Caco-2 (cell line): ENCODE measurements at regions not wholly inside any gene's neighbourhood (a gene's known extent, or its start where the extent isn't known, plus 50 kb on each side); places are given as distances from the start of the nearest gene placed in this dataset.

Experiments used
- BruUV-seq: library from RNA; stranded (reverse); fragments of 400-500 nt; replicated peaks from 2 replicates; lab custom pipeline; 2021; lab: Mats Ljungman, UMichigan
- CTCF ChIA-PET: fragments of 300-600 bp; sonication (Branson Sonifier 250); formaldehyde crosslinking; loops from one replicate; lab custom pipeline; 2022; ENCODE audit warnings: antibody characterized with exemption; lab: Charles Lee
- POLR2A ChIA-PET: fragments of 300-600 bp; sonication (Branson Sonifier 250); formaldehyde crosslinking; loops from one replicate; lab custom pipeline; 2022; ENCODE audit warnings: antibody characterized with exemption; lab: Charles Lee
- DNase-seq, 2 experiments: peaks; one replicate each; pipeline versions ENCODE4 v3.0.0 to v3.0.0-alpha.2; 2020 to 2022
- H3K27me3 ChIP-seq: replicated peaks from 2 replicates; pipeline ENCODE4 v1.6.0; 2011; ENCODE audit warnings: low read length; ENCODE audit not compliant: control insufficient read depth, insufficient read depth
- H3K36me3 ChIP-seq: 2 replicates; pipeline ENCODE4 v1.5.1; 2011; ENCODE audit warnings: low read length; ENCODE audit not compliant: control insufficient read depth, insufficient read depth
- H3K4me1 ChIP-seq: fragments of 250-450 bp; sonication (Bioruptor Pico); 2 replicates; pipeline ENCODE4 v1.5.1; 2020; ENCODE audit warnings: mild to moderate bottlenecking
- H3K4me3 ChIP-seq: 2 replicates; pipeline ENCODE4 v1.5.1; 2011; ENCODE audit warnings: low read depth, mild to moderate bottlenecking, control low read depth, low read length
- H3K9me3 ChIP-seq: fragments of 250-450 bp; sonication (Bioruptor Pico); 2 replicates; pipeline ENCODE4 v1.5.1; 2020; ENCODE audit warnings: mild to moderate bottlenecking, moderate library complexity
- H3K27ac Mint-ChIP-seq: one replicate; pipeline ENCODE4 v1.8.0; 2022; ENCODE audit warnings: mixed read lengths; ENCODE audit not compliant: unreplicated experiment
- H3K27me3 Mint-ChIP-seq: one replicate; pipeline ENCODE4 v1.8.0; 2022; ENCODE audit warnings: mixed read lengths; ENCODE audit not compliant: insufficient read depth, unreplicated experiment
- H3K36me3 Mint-ChIP-seq: one replicate; pipeline ENCODE4 v1.8.0; 2022; ENCODE audit warnings: mild to moderate bottlenecking, mixed read lengths; ENCODE audit not compliant: insufficient read depth, unreplicated experiment
- H3K4me1 Mint-ChIP-seq: one replicate; pipeline ENCODE4 v1.8.0; 2022; ENCODE audit warnings: low read depth, mixed read lengths; ENCODE audit not compliant: unreplicated experiment
- H3K4me3 Mint-ChIP-seq: one replicate; pipeline ENCODE4 v1.8.0; 2022; ENCODE audit warnings: mild to moderate bottlenecking, moderate library complexity, mixed read lengths; ENCODE audit not compliant: unreplicated experiment
- H3K9me3 Mint-ChIP-seq: one replicate; pipeline ENCODE4 v1.8.0; 2022; ENCODE audit warnings: mixed read lengths; ENCODE audit not compliant: unreplicated experiment
- CTCF ChIP-seq, 2 experiments: fragments of 200-600 bp in 1 of 2; IDR thresholded peaks; 1 replicate in 1 of 2; 2 replicates in 1 of 2; pipeline versions ENCODE4 v1.5.1 to v1.8.0; 2011 to 2022; ENCODE audit warnings: antibody characterized with exemption in 1 of 2, control low read depth in 1 of 2, inconsistent platforms in 1 of 2, low read depth in 1 of 2, low read length in 1 of 2, mild to moderate bottlenecking in 1 of 2, moderate library complexity in 1 of 2; ENCODE audit not compliant: insufficient read depth in 1 of 2, severe bottlenecking in 1 of 2, unreplicated experiment in 1 of 2
- intact Hi-C: fragments of 100-400 bp; cut with micrococcal nuclease; formaldehyde crosslinking; loops from one replicate; pipeline ENCODE4 v1.10.0; 2022; ENCODE audit not compliant: unreplicated experiment

GRCh38 chr10:94097656-94098055, 103.9 kb downstream of the PLCE1 start:
- BruUV-seq: no TSS peak
- no peak for TF ChIP-seq CTCF (IDR thresholded peaks at IDR 0.05; ENCODE audit: insufficient read depth in 1 of 2, low read depth in 1 of 2, low read length in 1 of 2, severe bottlenecking in 1 of 2, unreplicated experiment in 1 of 2)

GRCh38 chr10:94098896-94099295, 105.2 kb downstream of the PLCE1 start:
- Mint-ChIP-seq H3K27me3 (no peaks in the 10 kb centered on the region), H3K4me1 (no peaks in the 10 kb centered on the region), H3K9me3 (no peaks in the 10 kb centered on the region), H3K4me3 (no peak overlapping the region), H3K36me3 (no peaks in the 10 kb centered on the region), H3K27ac (no peak overlapping the region)
- no TSS peak for BruUV-seq
- Histone ChIP-seq H3K36me3 (no peaks in the 10 kb centered on the region), H3K27me3 (no peaks in the 10 kb centered on the region), H3K4me3 (no peak overlapping the region), H3K4me1 (no peaks in the 10 kb centered on the region), H3K9me3 (no peaks in the 10 kb centered on the region)
- DNase-seq: no peak
- TF ChIP-seq CTCF (IDR thresholded peaks at IDR 0.05; ENCODE audit: insufficient read depth in 1 of 2, low read depth in 1 of 2, low read length in 1 of 2, severe bottlenecking in 1 of 2, unreplicated experiment in 1 of 2): no peak
- CTCF ChIA-PET: no interaction called here
- intact Hi-C loops: no loop called here
- POLR2A ChIA-PET: no interaction called here

More at GRCh38 chr10:94097656-94098055, 103.9 kb downstream of the PLCE1 start:
- DNase-seq: no peak
- intact Hi-C loops: no loop called here
- ChIA-PET POLR2A (no interaction called here), CTCF (no interaction called here)
- Mint-ChIP-seq H3K9me3 (no peaks in the 10 kb centered on the region), H3K27ac (no peak overlapping the region), H3K4me1 (no peaks in the 10 kb centered on the region), H3K36me3 (no peaks in the 10 kb centered on the region), H3K27me3 (no peaks in the 10 kb centered on the region), H3K4me3 (no peak overlapping the region)
- H3K36me3 ChIP-seq: no peaks in the 10 kb centered on the region
- H3K27me3 ChIP-seq: no peaks in the 10 kb centered on the region
- H3K4me1 ChIP-seq: no peaks in the 10 kb centered on the region
- no peaks in the 10 kb centered on the region for H3K9me3 ChIP-seq
- no peak overlapping the region for H3K4me3 ChIP-seq

- H3K27me3 ChIP-seq: no peaks in the 10 kb centered on the region
- H3K9me3 ChIP-seq: no peaks in the 10 kb centered on the region
- CTCF ChIA-PET: no interaction called here
- no peaks in the 10 kb centered on the region for H3K4me1 Mint-ChIP-seq
- DNase-seq: no peak
- H3K36me3 ChIP-seq: no peaks in the 10 kb centered on the region
- no peak for TF ChIP-seq CTCF (IDR thresholded peaks at IDR 0.05; ENCODE audit: insufficient read depth in 1 of 2, low read depth in 1 of 2, low read length in 1 of 2, severe bottlenecking in 1 of 2, unreplicated experiment in 1 of 2)
- no peak overlapping the region for H3K4me3 Mint-ChIP-seq
- H3K9me3 Mint-ChIP-seq: no peaks in the 10 kb centered on the region
- no TSS peak for BruUV-seq
- H3K4me3 ChIP-seq: no peak overlapping the region
- H3K27me3 Mint-ChIP-seq: no peaks in the 10 kb centered on the region
- POLR2A ChIA-PET: no interaction called here
- intact Hi-C loops: no loop called here
- no peak overlapping the region for H3K27ac Mint-ChIP-seq
- H3K36me3 Mint-ChIP-seq: no peaks in the 10 kb centered on the region
- H3K4me1 ChIP-seq: no peaks in the 10 kb centered on the region
Observed at GRCh38 chr10:94101894-94102293, 108.2 kb downstream of the PLCE1 start.
